HPDE6-E6E7 (cell line): ENCODE measurements at regions not wholly inside any gene's neighbourhood (a gene's known extent, or its start where the extent isn't known, plus 50 kb on each side); places are given as distances from the start of the nearest gene placed in this dataset.
A peak's percentile ranks its signal among the peaks of the same experiment; 100 is the strongest.
"Not testable (repeated sequence)": the region's sequence is repeated elsewhere in the genome, so short reads cannot be mapped to it uniquely, and the experiment has no call there.

Experiments
- DNase-seq: peaks from one replicate; pipeline ENCODE4 v3.0.0; 2011; ENCODE audit warnings: missing footprints; ENCODE audit errors: extremely low spot score

DNA sequence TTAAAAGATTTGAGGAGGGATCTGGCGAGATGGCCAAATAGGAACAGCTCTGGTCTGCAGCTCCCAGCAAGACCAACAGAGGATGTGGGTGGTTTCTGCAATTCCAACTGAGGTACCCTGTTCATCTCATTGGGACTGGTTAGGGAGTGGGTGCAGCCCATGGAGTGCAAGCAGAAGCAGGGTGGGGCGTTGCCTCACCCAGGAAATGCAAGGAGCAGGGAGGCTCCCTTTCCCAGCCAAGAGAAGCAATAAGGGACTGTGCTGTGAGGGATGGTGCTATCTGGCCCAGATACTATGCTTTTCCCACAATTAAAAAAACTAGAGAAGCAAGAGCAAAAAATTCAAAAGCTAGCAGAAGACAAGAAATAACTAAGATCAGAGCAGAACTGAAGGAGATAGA lies 318.4 kb downstream of the PPP1R3A start:
- DNase-seq = not testable (repeated sequence)

GRCh38 chr7:113593455-113593854 lies 325.4 kb downstream of the PPP1R3A start:
- not testable (repeated sequence) for DNase-seq

GRCh38 chr7:113592924-113593323 lies 325.9 kb downstream of the PPP1R3A start:
- not testable (repeated sequence) for DNase-seq

GRCh38 chr7:113582471-113582870 lies 336.3 kb downstream of the PPP1R3A start:
- DNase-seq = peak; percentile 1

DNA sequence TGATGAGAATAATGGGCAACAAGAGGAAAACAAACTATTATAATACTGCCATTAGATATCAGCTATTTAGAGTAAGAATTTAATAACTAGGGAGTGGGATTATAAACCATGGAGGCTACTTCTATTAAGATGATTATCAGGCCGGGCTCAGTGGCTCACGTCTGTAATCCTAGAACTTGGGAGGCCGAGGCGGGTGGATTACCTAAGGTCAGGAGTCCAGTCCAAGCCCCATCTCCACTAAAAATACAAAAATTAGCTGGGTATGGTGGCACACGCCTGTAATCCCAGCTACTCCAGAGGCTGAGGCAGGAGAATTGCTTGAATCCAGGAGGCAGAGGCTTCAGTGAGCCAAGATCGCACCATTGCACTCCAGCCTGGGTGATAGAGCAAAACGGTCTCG lies 355.6 kb downstream of the PPP1R3A start:
- DNase-seq = not testable (repeated sequence)

DNA sequence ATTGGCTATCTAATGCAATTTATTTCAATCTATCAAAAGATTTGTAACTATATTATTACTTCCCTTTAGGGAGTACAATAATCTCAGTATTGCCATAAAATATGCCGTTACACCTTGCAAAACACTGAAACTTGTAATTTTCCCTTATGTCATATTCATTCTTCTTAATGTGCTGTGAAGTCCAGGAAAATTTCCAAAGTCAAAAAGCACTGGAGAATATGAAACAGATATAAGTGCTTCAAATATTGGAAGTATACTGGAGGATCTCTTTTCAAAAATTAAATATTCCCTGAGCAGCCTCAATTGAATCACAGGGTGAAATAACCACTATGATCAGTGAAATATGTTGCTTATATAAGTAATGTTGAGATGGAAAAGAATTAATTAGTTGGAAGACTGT lies 356.0 kb downstream of the PPP1R3A start:
- no peak for DNase-seq

GRCh38 chr7:113562242-113562641 lies 356.6 kb downstream of the PPP1R3A start:
- no peak for DNase-seq

DNA sequence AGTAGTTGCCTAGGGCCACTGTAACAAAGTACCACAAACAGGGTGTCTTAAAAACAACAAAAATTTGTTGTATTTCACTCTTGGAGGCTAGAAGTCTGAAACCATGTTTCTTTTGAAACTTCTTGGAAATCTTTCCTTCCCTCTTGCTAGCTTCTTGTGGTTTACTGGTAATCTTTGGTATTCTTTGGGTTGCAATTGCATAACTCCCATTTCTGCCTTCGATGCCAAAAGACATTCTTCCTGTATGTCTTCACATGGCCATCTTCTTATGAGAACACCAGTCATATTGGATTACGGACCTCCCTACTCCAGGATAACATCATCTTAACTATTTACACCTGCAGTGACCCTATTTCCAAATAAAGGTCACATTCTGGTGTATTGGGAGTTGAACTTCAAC lies 357.4 kb downstream of the PPP1R3A start:
- no peak for DNase-seq

GRCh38 chr7:113550966-113551365 lies 367.8 kb downstream of the PPP1R3A start:
- no peak for DNase-seq

- no peak for DNase-seq
These were observed 370.2 kb downstream of the PPP1R3A start for GRCh38 chr7:113548561-113548960.

- no peak for DNase-seq
These were observed 370.7 kb downstream of the PPP1R3A start for GRCh38 chr7:113548137-113548536.

- no peak for DNase-seq
These were observed 397.3 kb downstream of the PPP1R3A start for GRCh38 chr7:113521468-113521867.

DNA sequence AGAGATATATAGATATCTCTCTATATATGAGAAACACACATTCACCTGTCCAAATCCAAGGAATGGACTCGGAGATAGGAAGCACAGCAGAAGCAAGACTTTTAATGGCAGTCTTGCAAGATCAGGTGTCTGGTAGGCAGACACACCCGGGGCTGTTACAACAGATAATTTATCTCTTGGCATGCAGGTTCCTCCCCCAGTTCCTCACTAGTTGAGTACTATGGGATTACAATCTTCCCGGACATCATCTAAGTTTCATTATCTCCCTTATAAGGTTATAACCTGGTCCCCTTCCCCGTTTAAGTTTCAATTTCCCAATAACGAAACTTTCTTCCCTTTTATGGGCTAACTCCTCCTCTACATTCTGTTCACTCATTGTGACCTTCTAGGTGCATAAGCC lies 399.3 kb downstream of the PPP1R3A start:
- no peak for DNase-seq

- DNase-seq = no peak
These were observed 386.3 kb upstream of the SMIM30 start for GRCh38 chr7:113504691-113505090.

GRCh38 chr7:113504142-113504541 lies 385.8 kb upstream of the SMIM30 start:
- DNase-seq = no peak

DNA sequence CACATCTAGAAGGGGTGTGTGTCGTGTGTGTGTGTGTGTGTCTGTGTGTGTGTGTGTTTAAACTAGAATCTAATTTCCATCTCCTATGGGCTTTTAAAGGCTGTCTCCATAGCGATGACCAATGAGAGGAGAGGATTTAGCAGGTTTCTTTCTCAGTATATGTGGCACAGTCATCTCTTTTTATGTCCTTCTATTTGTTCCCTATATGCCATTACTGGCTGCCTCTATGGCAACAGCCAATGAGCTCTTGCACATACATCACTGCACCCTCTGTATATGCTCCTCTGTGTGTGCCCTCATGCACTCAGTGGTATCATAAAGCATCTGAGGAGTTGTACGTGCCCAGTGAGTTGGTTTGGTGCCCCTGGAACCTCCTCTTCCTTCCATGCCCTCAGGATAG lies 378.2 kb upstream of the SMIM30 start:
- not testable (repeated sequence) for DNase-seq

GRCh38 chr7:113494797-113495566 lies 376.6 kb upstream of the SMIM30 start:
- DNase-seq = not testable (repeated sequence)

GRCh38 chr7:113491305-113491704 lies 373.0 kb upstream of the SMIM30 start:
- no peak for DNase-seq

DNA sequence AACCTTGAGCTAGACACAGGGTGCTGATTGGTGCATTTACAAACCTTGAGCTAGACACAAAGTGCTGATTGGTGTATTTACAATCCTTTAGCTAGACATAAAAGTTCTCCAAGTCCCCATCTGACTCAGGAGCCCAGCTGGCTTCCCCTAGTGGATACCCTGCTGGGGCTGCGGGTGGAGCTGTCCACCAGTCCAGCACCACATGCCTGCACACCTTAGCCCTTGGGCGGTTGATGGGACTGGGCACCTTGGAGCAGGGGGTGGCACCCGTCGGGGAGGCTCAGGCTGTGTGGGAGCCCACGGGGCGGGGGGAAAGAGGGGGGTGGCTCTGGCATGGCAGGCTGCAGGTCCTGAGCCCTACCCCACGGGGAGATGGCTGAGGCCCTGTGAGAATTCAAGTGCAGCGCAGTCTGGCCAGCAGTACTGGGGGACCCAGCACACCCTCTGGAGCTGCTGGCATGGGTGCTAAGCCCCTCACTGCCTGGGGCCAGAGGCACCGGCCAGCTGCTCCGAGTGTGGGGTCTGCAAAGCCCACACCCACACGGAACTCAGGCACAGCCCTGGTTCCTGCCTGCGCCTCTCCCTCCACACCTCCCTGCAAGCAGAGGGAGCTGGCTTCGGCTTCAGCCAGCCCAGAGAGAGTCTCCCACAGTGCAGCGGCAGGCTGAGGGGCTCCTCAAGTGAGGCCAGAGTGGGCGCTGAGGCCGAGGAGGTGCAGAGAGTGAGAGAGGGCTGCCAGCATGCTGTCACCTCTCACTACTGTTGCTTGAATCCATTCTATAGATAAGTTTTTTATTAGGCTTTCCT lies 369.8 kb upstream of the SMIM30 start:
- DNase-seq = no peak

- DNase-seq = no peak
These were observed 368.2 kb upstream of the SMIM30 start for GRCh38 chr7:113486548-113486947.

- DNase-seq = no peak
These were observed 365.3 kb upstream of the SMIM30 start for GRCh38 chr7:113483657-113484056.

DNA sequence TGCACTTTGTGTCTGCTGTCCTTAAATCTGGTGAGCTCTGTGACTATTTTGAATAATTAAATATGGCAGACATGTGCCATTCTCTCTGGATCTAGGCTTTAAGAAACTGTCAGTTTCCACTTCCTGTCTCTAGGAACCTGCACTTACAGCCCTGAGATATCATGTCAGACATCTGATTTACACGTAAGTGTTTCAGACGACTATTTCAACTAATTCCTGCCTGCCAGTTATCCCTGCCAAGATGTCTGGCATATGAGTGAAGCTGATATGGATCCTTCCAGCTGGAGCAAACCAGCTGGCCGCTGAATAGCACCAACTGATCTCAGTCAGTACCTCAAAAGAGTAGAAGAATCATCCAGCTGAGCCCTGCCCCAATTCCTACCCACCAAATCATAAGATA lies 362.2 kb upstream of the SMIM30 start:
- DNase-seq = no peak
